BLaER1 treated with 17β-estradiol and CSF1 and Interleukin-3, amounts not matched to agents 10 nM and 100 nM (cell line): ENCODE measurements at regions not wholly inside any gene's neighbourhood (a gene's known extent, or its start where the extent isn't known, plus 50 kb on each side); places are given as distances from the start of the nearest gene placed in this dataset.

ENCODE experiments used
- H3K27ac ChIP-seq, 11 experiments: shearing (Covaris generic); formaldehyde crosslinking; 2 replicates each; pipeline ENCODE4 v1.8.1; 2022
- H3K27me3 ChIP-seq, 11 experiments: shearing (Covaris generic); formaldehyde crosslinking; 2 replicates each; pipeline ENCODE4 v1.8.1; 2022
- H3K36me3 ChIP-seq, 11 experiments: shearing (Covaris generic); formaldehyde crosslinking; 2 replicates each; pipeline ENCODE4 v1.8.1; 2022
- H3K4me1 ChIP-seq, 10 experiments: shearing (Covaris generic); formaldehyde crosslinking; 2 replicates each; pipeline ENCODE4 v1.8.1; 2022
- H3K4me2 ChIP-seq, 11 experiments: shearing (Covaris generic); formaldehyde crosslinking; 2 replicates each; pipeline ENCODE4 v1.8.1; 2022
- H3K4me3 ChIP-seq, 10 experiments: shearing (Covaris generic); formaldehyde crosslinking; 2 replicates each; pipeline ENCODE4 v1.8.1; 2022
- H3K9ac ChIP-seq, 11 experiments: shearing (Covaris generic); formaldehyde crosslinking; 2 replicates each; pipeline ENCODE4 v1.8.1; 2022
- H3K9me3 ChIP-seq, 11 experiments: shearing (Covaris generic); formaldehyde crosslinking; replicated peaks in 1 of 11; 2 replicates each; pipeline ENCODE4 v1.8.1; 2022
- H4K20me1 ChIP-seq, 11 experiments: shearing (Covaris generic); formaldehyde crosslinking; 2 replicates each; pipeline ENCODE4 v1.8.1; 2022
- Cebpa-rat ChIP-seq, 11 experiments: shearing (Covaris generic); IDR thresholded peaks; 2 replicates each; pipeline ENCODE4 v1.8.1; 2022

DNA sequence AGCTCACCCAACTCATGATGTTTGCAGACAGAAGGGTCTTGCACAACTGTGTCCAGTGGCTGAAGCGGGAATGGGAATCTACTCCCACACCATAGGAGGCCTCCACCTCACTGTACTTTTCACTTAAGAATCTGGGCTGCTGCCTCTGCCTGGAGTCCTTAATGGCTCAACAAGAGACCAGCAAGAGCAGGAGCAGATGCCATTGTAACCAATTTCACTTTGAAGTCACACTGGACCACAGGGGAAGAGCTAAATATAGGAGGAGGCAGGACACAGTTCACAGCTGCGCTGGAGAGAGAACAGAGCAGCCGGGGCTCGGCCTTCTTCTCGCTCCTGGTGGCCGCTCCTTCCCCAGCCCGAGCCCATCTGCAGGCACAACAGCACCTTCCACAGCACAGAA lies 120.4 kb downstream of the SIPA1L2 start:
- Histone ChIP-seq H3K36me3 (peaks cover 0 to 21% (median 13%) of the 10 kb centered on the region in 11 experiments; a peak in 15 of 22 replicates), H3K9ac (peak overlapping the region in 8 of 11 experiments; percentile 1 to 50 (median 20); a peak in 8 of 22 replicates), H3K9me3 (peaks cover 0 to 9% (median 0%) of the 10 kb centered on the region in 11 experiments; a peak in 5 of 22 replicates), H4K20me1 (peaks cover 0 to 23% (median 0%) of the 10 kb centered on the region in 11 experiments; a peak in 6 of 22 replicates), H3K4me2 (peak overlapping the region; percentile 62 to 87 (median 74)), H3K27ac (peak overlapping the region in 9 of 11 experiments; percentile 25 to 71 (median 56); a peak in 17 of 22 replicates), H3K4me1 (peaks cover 22 to 53% (median 35%) of the 10 kb centered on the region in 10 experiments), H3K4me3 (no peak overlapping the region), H3K27me3 (no peaks in the 10 kb centered on the region)
- TF ChIP-seq Cebpa-rat (IDR thresholded peaks at IDR 0.05), result no peak

DNA sequence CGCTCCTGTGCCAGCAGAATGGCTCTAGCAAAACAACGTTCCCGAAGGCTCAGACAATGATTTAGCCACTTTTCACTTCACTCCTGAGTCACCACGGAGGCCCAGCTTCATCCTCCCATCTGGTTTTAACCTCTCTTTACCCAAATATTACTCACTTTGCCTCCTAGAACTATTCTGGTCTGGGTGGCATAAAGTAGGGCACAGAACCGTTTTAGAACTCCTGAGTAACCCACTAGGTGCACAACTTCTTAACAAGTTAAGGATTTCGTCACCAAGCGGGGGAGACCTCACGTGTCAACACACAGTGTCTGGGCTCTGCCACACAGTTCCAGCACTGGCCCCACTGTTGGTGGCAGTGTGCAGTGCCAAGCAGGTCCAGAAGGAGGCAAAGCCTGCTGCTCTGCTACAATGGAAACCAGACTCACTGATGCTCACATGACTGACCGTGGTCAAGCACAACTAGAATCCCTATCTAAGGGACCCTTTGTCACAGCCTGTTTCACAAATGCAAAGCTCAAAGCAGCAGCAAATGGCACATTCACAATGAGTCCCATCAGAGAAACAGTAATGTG lies 121.7 kb downstream of the SIPA1L2 start:
- Histone ChIP-seq H3K9ac (peak overlapping the region in 3 of 11 experiments; percentile 26 to 37 (median 28); a peak in 3 of 22 replicates), H3K4me3 (no peak overlapping the region), H3K27me3 (no peaks in the 10 kb centered on the region), H3K36me3 (peaks cover 0 to 9% (median 0%) of the 10 kb centered on the region in 11 experiments; a peak in 6 of 22 replicates), H3K9me3 (peaks cover 0 to 9% (median 0%) of the 10 kb centered on the region in 11 experiments; a peak in 5 of 22 replicates), H3K4me2 (peak overlapping the region; percentile 62 to 87 (median 74); a peak in 21 of 22 replicates), H3K27ac (peak overlapping the region in 9 of 11 experiments; percentile 50 to 71 (median 56); a peak in 17 of 22 replicates), H4K20me1 (peaks cover 0 to 27% (median 0%) of the 10 kb centered on the region in 11 experiments; a peak in 6 of 22 replicates), H3K4me1 (peaks cover 22 to 53% (median 35%) of the 10 kb centered on the region in 10 experiments)
- no peak for TF ChIP-seq Cebpa-rat (IDR thresholded peaks at IDR 0.05)

DNA sequence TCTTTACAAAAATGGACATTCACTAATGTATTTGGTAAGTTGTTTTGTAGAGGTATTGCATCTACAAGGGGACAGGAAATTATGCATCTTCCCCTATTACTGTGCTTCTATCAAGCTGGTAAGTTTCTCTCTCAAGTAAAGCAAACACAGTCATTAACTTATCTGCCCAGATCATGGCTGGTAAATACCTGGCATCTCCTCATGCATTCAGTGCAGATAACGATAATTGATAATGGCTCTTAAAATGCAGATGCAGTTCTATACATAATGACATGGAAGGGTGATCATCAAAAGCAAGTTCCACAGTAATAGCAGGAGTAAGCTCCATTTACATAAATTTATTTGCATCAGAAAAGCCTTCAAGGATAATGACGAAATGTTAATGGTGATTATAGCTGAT lies 122.4 kb downstream of the SIPA1L2 start:
- Histone ChIP-seq H3K27ac (no peak overlapping the region), H3K36me3 (peaks cover 0 to 4% (median 0%) of the 10 kb centered on the region in 11 experiments; a peak in 3 of 22 replicates), H3K27me3 (no peaks in the 10 kb centered on the region), H4K20me1 (peaks cover 0 to 27% (median 0%) of the 10 kb centered on the region in 11 experiments; a peak in 6 of 22 replicates), H3K9me3 (peaks cover 0 to 9% (median 0%) of the 10 kb centered on the region in 11 experiments; a peak in 5 of 22 replicates), H3K4me1 (peaks cover 22 to 50% (median 35%) of the 10 kb centered on the region in 10 experiments), H3K4me3 (no peak overlapping the region), H3K4me2 (peak overlapping the region in 3 of 11 experiments; percentile 62 to 85 (median 81); a peak in 4 of 22 replicates), H3K9ac (no peak overlapping the region)
- TF ChIP-seq Cebpa-rat (IDR thresholded peaks at IDR 0.05), result no peak

DNA sequence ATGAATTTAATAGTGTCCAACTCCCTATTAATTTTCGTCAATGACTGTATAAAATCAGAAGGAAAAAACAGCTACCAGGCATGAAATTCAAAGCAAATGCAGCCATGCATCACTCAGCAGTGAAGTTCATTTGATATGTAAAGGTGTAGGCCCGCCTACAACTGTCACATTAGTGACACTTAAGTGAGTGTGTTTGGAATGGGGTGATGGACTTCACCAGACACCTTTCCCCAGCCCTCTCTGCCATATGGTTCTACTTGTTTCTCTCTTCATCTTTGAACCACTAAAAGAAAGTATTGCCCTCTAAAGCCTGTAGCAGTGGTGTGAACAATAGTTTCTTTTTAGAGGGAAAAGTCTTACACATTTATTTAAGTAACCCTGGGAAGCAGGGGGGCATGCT lies 124.0 kb downstream of the SIPA1L2 start:
- Histone ChIP-seq H3K4me3 (no peak overlapping the region), H3K4me2 (no peak overlapping the region), H3K27ac (no peak overlapping the region), H3K9ac (no peak overlapping the region), H3K4me1 (peaks cover 22 to 45% (median 32%) of the 10 kb centered on the region in 10 experiments), H3K36me3 (peaks cover 0 to 4% (median 0%) of the 10 kb centered on the region in 11 experiments; a peak in 3 of 22 replicates), H3K9me3 (peaks cover 0 to 9% (median 0%) of the 10 kb centered on the region in 11 experiments; a peak in 4 of 22 replicates), H4K20me1 (peaks cover 0 to 35% (median 0%) of the 10 kb centered on the region in 11 experiments; a peak in 7 of 22 replicates), H3K27me3 (no peaks in the 10 kb centered on the region)
- TF ChIP-seq Cebpa-rat (IDR thresholded peaks at IDR 0.05), result no peak

DNA sequence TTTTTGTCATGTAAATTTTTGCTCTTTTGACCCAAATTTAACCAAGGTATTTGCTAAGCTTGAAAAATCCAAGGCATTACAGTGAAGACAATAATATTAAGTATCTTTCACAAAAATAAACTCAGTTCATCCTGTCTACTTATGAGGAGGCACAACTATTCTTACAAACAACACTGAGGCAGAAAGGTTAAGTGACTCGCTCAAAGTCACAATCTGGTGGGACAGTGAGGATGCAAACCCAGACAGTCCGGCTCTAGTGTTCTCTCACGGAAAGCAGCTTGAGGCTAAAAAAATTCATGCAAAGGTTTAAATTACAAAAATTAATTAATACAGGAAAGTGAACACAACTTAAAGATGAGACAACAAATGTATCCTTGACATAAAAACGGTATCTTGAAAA lies 125.3 kb downstream of the SIPA1L2 start:
- H3K9me3 ChIP-seq, result peaks cover 0 to 9% (median 0%) of the 10 kb centered on the region in 11 experiments; a peak in 4 of 22 replicates
- H3K4me1 ChIP-seq, result peaks cover 13 to 33% (median 20%) of the 10 kb centered on the region in 10 experiments
- no peak overlapping the region for H3K4me2 ChIP-seq
- no peak for TF ChIP-seq Cebpa-rat (IDR thresholded peaks at IDR 0.05)
- no peak overlapping the region for H3K4me3 ChIP-seq
- H3K9ac ChIP-seq, result no peak overlapping the region
- no peaks in the 10 kb centered on the region for H3K27me3 ChIP-seq
- peaks cover 0 to 46% (median 0%) of the 10 kb centered on the region in 11 experiments; a peak in 7 of 22 replicates for H4K20me1 ChIP-seq
- H3K36me3 ChIP-seq, result peaks cover 0 to 4% (median 0%) of the 10 kb centered on the region in 11 experiments; a peak in 3 of 22 replicates
- no peak overlapping the region for H3K27ac ChIP-seq

DNA sequence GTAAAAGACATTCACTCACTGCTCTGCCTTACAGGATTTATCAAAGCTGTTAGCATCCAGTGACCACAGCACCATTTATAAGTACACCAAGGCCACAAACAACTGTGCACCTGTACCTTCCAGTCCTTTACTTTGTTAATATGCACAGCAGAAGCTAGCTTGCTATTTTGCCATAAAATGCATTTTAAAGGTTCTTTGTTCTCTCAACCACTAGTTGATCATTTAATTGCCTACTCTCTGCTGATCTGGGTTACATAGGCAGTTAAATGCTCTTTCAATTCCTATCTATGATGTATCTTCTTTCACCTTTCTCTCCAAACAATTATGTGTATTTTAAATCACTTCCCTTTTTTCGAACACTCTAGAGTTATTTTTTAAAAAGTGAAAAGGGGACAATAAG lies 126.4 kb downstream of the SIPA1L2 start:
- peaks cover 0 to 57% (median 0%) of the 10 kb centered on the region in 11 experiments; a peak in 9 of 22 replicates for H4K20me1 ChIP-seq
- H3K27me3 ChIP-seq, result no peaks in the 10 kb centered on the region
- H3K36me3 ChIP-seq, result peaks cover 0 to 4% (median 0%) of the 10 kb centered on the region in 11 experiments; a peak in 3 of 22 replicates
- H3K4me1 ChIP-seq, result peaks cover 2 to 21% (median 8%) of the 10 kb centered on the region in 10 experiments; a peak in 19 of 20 replicates
- H3K9me3 ChIP-seq, result peaks cover 0 to 6% (median 0%) of the 10 kb centered on the region in 11 experiments; a peak in 4 of 22 replicates
- H3K4me3 ChIP-seq, result no peak overlapping the region
- H3K9ac ChIP-seq, result no peak overlapping the region
- H3K27ac ChIP-seq, result no peak overlapping the region
- H3K4me2 ChIP-seq, result no peak overlapping the region
- no peak for TF ChIP-seq Cebpa-rat (IDR thresholded peaks at IDR 0.05)

DNA sequence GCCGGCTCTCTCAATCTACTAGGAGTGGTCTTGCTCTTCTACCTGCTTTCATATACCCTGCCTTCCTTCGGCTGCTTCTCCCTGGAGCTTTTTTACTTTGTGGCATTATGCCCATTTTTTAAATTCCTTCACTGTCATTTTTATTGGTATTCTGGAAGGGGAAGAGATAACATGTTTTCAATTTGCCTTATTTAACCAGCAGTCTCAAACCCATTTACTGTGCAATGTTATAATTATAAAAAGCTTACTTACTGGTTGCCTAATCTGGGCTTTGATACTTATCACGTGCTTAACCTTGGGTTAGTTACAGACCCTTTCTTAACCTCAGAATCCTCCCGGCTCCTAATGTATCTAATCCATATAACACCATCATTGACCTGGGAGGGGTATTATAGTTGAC lies 128.1 kb downstream of the SIPA1L2 start:
- Histone ChIP-seq H3K27ac (no peak overlapping the region), H3K4me3 (no peak overlapping the region), H3K36me3 (peaks cover 0 to 10% (median 0%) of the 10 kb centered on the region in 11 experiments; a peak in 4 of 22 replicates), H4K20me1 (peaks cover 0 to 61% (median 0%) of the 10 kb centered on the region in 11 experiments; a peak in 8 of 22 replicates), H3K4me1 (0 out of 20 replicates have a peak, but pooled peaks cover 0 to 5% (median 0%) of the 10 kb centered on the region in 10 experiments), H3K4me2 (no peak overlapping the region), H3K9me3 (no peaks in the 10 kb centered on the region; a peak in 1 of 22 replicates), H3K9ac (no peak overlapping the region), H3K27me3 (no peaks in the 10 kb centered on the region)
- TF ChIP-seq Cebpa-rat (IDR thresholded peaks at IDR 0.05), result no peak

DNA sequence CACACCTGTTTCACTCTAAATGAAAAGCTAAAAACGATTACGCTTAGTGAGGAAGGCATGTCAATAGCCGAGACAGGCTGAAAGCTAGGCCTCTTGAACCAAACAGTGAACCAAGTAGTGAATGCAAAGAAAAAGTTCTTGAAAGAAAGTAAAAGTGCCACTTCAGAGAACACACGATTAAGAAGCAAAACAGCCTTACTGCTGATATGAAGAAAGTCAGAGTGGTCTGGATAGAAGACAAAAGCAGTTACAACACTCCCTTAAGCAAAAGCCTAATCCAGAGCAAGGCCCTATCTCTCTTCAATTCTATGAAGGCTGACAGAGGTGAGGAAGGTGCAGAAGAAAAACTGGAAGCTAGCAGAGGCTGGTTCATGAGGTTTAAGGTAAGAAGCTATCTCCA lies 130.7 kb downstream of the SIPA1L2 start:
- Histone ChIP-seq H3K4me1 (0 out of 20 replicates have a peak, but pooled peaks cover 0 to 5% (median 0%) of the 10 kb centered on the region in 10 experiments), H3K36me3 (peaks cover 0 to 13% (median 0%) of the 10 kb centered on the region in 11 experiments; a peak in 3 of 22 replicates), H3K4me2 (no peak overlapping the region), H3K27me3 (no peaks in the 10 kb centered on the region), H3K9ac (no peak overlapping the region), H3K4me3 (no peak overlapping the region), H3K27ac (no peak overlapping the region), H3K9me3 (no peaks in the 10 kb centered on the region), H4K20me1 (peaks cover 0 to 67% (median 0%) of the 10 kb centered on the region in 11 experiments; a peak in 9 of 22 replicates)
- TF ChIP-seq Cebpa-rat (IDR thresholded peaks at IDR 0.05), result no peak

DNA sequence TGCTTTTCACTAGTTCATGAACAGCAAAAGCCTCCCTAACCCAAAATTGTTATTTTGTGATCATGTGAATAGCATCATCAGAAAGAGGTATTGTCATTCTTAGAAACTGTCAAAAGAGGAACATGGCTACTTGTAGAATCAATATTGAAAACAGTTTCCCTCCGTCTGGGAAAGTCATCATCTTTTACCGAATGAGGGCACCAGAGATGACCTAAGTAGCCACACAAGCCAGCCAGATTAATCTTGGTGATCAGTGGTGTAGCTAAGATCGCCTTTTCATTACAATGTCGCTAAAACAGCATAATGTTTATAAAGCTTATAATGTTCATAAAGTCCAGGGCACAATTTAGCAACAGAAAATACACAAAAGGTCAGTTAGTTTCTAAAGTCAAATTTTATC lies 136.1 kb downstream of the SIPA1L2 start:
- no peak overlapping the region for H3K27ac ChIP-seq
- H3K4me3 ChIP-seq, result no peak overlapping the region
- H3K9ac ChIP-seq, result no peak overlapping the region
- no peaks in the 10 kb centered on the region for H3K27me3 ChIP-seq
- H4K20me1 ChIP-seq, result peaks cover 0 to 50% (median 0%) of the 10 kb centered on the region in 11 experiments; a peak in 6 of 22 replicates
- no peak for TF ChIP-seq Cebpa-rat (IDR thresholded peaks at IDR 0.05)
- H3K9me3 ChIP-seq, result no peaks in the 10 kb centered on the region
- H3K4me1 ChIP-seq, result peaks cover 0 to 7% (median 0%) of the 10 kb centered on the region in 10 experiments; a peak in 2 of 20 replicates
- peaks cover 0 to 66% (median 32%) of the 10 kb centered on the region in 11 experiments; a peak in 14 of 22 replicates for H3K36me3 ChIP-seq
- H3K4me2 ChIP-seq, result 0 out of 22 replicates have a peak overlapping the region, but pooled peaks of 1 of the 11 experiments have one; percentile 6
